ENCODE measurements at regions not wholly inside any gene's neighbourhood (a gene's known extent, or its start where the extent isn't known, plus 50 kb on each side); places are given as distances from the start of the nearest gene placed in this dataset.

DNA sequence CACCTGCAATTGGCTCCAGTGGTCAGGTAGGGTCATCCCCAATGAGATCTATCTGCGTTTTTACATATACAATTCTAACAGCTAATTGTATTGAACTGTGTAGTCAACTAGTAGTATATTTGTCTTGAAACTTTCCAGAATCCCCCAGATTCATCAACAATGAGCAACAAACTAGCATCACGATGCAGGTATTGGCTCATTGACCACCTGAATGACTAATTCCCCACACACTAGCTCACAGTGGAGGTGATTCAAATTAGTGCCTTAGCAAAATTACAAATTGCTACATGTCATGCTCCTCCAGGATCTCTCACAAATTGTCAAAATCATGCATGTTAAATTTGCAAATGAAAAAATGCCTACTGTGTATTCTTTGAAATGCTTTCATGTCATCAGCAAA is 62.8 kb upstream of the MPHOSPH6 start:
- no peak overlapping the region for H3K4me3 ChIP-seq (ENCODE audit: severe bottlenecking)
- no peaks in the 10 kb centered on the region for H3K4me1 ChIP-seq (ENCODE audit: insufficient read depth, poor library complexity, severe bottlenecking)
- H3K27ac ChIP-seq (ENCODE audit: poor library complexity, severe bottlenecking) = no peak overlapping the region
- TF ChIP-seq, protein P1, sequence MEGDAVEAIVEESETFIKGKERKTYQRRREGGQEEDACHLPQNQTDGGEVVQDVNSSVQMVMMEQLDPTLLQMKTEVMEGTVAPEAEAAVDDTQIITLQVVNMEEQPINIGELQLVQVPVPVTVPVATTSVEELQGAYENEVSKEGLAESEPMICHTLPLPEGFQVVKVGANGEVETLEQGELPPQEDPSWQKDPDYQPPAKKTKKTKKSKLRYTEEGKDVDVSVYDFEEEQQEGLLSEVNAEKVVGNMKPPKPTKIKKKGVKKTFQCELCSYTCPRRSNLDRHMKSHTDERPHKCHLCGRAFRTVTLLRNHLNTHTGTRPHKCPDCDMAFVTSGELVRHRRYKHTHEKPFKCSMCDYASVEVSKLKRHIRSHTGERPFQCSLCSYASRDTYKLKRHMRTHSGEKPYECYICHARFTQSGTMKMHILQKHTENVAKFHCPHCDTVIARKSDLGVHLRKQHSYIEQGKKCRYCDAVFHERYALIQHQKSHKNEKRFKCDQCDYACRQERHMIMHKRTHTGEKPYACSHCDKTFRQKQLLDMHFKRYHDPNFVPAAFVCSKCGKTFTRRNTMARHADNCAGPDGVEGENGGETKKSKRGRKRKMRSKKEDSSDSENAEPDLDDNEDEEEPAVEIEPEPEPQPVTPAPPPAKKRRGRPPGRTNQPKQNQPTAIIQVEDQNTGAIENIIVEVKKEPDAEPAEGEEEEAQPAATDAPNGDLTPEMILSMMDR (IDR thresholded peaks at IDR 0.05; ENCODE audit: poor library complexity, severe bottlenecking) = no peak
- ATAC-seq (ENCODE audit: low read depth) (no peak), DNase-seq (ENCODE audit: low spot score) (no peak)
- no peaks in the 10 kb centered on the region for H3K27me3 ChIP-seq (ENCODE audit: insufficient read depth, poor library complexity, severe bottlenecking)
- H3K36me3 ChIP-seq (ENCODE audit: low read depth) = no peaks in the 10 kb centered on the region
- no peaks in the 10 kb centered on the region for H3K9me3 ChIP-seq (ENCODE audit: severe bottlenecking)

DNA sequence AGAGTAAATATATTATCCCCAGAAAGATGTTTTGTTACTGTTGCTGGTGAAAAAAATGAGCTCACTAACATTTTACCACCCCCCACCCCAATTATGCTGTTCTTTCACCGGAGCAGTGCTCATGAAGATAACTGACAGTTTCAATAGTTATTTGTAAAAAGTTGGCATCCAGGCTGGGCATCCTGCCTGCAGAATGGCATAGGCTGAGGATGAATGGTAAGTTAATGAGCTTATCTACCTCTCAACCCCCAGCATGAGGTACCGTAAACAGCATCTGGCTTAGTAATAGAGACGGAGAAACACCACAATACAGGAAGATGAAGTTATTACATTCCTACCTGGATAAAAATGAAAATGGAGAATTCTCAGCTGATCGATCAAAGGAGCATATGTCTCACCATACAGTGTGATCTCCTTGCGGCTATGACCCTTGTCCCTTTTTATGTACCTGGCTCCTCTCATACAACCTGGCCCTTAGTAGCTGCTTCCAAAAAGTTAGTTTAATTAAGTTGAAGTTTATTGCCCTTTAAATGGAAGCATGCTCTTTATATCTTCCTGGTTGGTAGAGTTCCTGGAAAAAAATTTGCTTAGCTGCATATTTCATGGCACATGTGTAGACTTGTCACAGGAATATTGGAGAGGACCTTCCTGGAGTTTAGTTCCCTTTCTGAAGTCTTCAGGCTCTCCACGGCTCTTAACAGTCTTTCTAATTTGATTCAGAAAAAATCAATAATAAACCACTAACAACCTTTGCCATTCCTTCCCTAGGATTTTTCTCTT is 61.2 kb upstream of the MPHOSPH6 start:
- Histone ChIP-seq H3K27ac (ENCODE audit: poor library complexity, severe bottlenecking) (no peak overlapping the region), H3K4me3 (ENCODE audit: severe bottlenecking) (no peak overlapping the region), H3K4me1 (ENCODE audit: insufficient read depth, poor library complexity, severe bottlenecking) (no peaks in the 10 kb centered on the region), H3K27me3 (ENCODE audit: insufficient read depth, poor library complexity, severe bottlenecking) (no peaks in the 10 kb centered on the region), H3K36me3 (ENCODE audit: low read depth) (no peaks in the 10 kb centered on the region), H3K9me3 (ENCODE audit: severe bottlenecking) (no peaks in the 10 kb centered on the region)
- ATAC-seq (ENCODE audit: low read depth) = no peak
- TF ChIP-seq, protein P1 (IDR thresholded peaks at IDR 0.05; ENCODE audit: poor library complexity, severe bottlenecking) = no peak
- DNase-seq (ENCODE audit: low spot score) = no peak

DNA sequence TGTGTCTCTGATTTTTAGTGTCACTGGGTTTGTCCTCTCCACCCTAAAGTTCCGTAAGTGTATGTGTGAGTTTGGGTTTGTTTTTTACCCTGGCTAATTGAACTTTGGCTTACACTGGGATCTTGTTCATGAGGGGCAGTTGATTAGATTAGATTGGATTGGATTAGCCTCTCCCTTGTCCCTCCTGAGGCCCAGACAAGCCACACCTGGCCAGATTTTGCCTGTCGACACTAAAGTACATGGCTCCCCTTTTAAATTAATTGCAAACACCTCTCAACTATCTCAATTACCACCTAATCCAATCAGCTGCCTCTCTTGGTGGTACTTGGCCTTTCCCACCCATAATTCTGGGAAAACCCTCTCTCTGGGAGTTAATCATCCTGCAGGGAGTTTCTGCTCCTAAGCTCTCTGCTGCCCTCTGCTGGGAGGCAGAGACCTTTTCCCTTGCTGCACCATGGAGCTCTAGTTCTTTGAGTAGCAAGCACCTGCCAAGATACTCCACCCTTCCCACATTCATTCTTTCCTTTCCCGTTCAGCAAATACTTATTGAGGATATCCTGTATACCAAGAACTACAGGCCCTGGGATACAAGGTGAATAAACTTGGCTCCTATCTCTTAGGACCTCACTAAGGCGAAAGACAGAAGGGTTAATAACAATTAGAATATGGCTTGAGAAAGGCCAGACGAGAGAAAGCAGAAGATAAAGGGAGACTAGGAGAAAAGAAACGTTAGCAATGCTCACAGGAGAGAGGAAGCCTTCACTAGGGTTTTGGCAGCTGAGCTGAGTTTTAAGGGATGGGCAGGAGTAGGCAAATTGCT is 60.0 kb upstream of the MPHOSPH6 start:
- TF ChIP-seq, protein P1 (IDR thresholded peaks at IDR 0.05; ENCODE audit: poor library complexity, severe bottlenecking) = peak; percentile 94
- no peaks in the 10 kb centered on the region for H3K36me3 ChIP-seq (ENCODE audit: low read depth)
- H3K4me3 ChIP-seq (ENCODE audit: severe bottlenecking) = no peak overlapping the region
- no peak overlapping the region for H3K27ac ChIP-seq (ENCODE audit: poor library complexity, severe bottlenecking)
- peak; percentile 66 for DNase-seq (ENCODE audit: low spot score)
- H3K9me3 ChIP-seq (ENCODE audit: severe bottlenecking) = no peaks in the 10 kb centered on the region
- no peaks in the 10 kb centered on the region for H3K4me1 ChIP-seq (ENCODE audit: insufficient read depth, poor library complexity, severe bottlenecking)
- ATAC-seq (ENCODE audit: low read depth) = peak; percentile 83
- H3K27me3 ChIP-seq (ENCODE audit: insufficient read depth, poor library complexity, severe bottlenecking) = no peaks in the 10 kb centered on the region

DNA sequence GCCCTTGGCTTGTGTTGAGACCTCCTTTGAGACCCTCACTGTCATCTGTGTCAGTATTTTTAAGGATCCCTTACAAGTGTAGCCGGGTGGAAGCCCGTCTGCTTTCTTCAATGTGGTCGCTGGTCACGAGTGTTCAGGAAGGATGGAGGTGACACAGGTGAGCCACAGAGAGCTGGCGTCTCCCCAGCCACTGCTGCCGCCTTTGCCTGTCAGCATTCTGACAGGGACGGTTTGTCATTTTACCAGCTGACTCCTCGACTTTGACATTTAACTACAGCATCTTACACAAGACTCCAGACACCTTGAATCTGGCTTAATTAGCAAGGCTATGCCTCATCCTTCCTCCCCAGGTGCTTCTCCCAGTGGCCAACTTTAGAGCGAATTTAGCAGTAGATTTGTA is 56.3 kb upstream of the MPHOSPH6 start:
- Histone ChIP-seq H3K4me1 (ENCODE audit: insufficient read depth, poor library complexity, severe bottlenecking) (no peaks in the 10 kb centered on the region), H3K27me3 (ENCODE audit: insufficient read depth, poor library complexity, severe bottlenecking) (no peaks in the 10 kb centered on the region), H3K36me3 (ENCODE audit: low read depth) (no peaks in the 10 kb centered on the region), H3K4me3 (ENCODE audit: severe bottlenecking) (no peak overlapping the region), H3K9me3 (ENCODE audit: severe bottlenecking) (no peaks in the 10 kb centered on the region), H3K27ac (ENCODE audit: poor library complexity, severe bottlenecking) (no peak overlapping the region)
- no peak for DNase-seq (ENCODE audit: low spot score)
- TF ChIP-seq, protein P1 (IDR thresholded peaks at IDR 0.05; ENCODE audit: poor library complexity, severe bottlenecking) = no peak
- ATAC-seq (ENCODE audit: low read depth) = no peak

Measured in RWPE2 (cell line).